ENCODE measurements at regions not wholly inside any gene's neighbourhood (a gene's known extent, or its start where the extent isn't known, plus 50 kb on each side); places are given as distances from the start of the nearest gene placed in this dataset.

- Histone ChIP-seq H3K9me3 (ENCODE audit: control insufficient read depth, insufficient read depth, low read length) (no peaks in the 10 kb centered on the region), H3K4me1 (ENCODE audit: control insufficient read depth, low read length) (no peaks in the 10 kb centered on the region)
Measured at GRCh38 chr4:124785645-124786044, 73.1 kb upstream of the ANKRD50 start.

GRCh38 chr4:124783847-124784246, 71.3 kb upstream of the ANKRD50 start:
- Histone ChIP-seq H4K20me1 (ENCODE audit: control insufficient read depth, insufficient read depth, low read depth, low read length) (no peaks in the 10 kb centered on the region), H3K4me3 (ENCODE audit: low read length) (no peak overlapping the region), H3K36me3 (ENCODE audit: control insufficient read depth, low read length) (no peaks in the 10 kb centered on the region), H3K27ac (ENCODE audit: low read depth, low read length) (no peak overlapping the region), H3K9me3 (ENCODE audit: control insufficient read depth, insufficient read depth, low read length) (no peaks in the 10 kb centered on the region), H3K27me3 (ENCODE audit: control insufficient read depth, low read length) (no peaks in the 10 kb centered on the region), H3K4me1 (ENCODE audit: control insufficient read depth, low read length) (no peaks in the 10 kb centered on the region), H3F3A (ENCODE audit: control insufficient read depth, insufficient read depth) (no peaks in the 10 kb centered on the region), H3K79me2 (ENCODE audit: control insufficient read depth, low read length) (no peaks in the 10 kb centered on the region), H3K4me2 (ENCODE audit: low read length) (no peak overlapping the region), H3K9me2 (replicated peaks; ENCODE audit: control insufficient read depth, low read length) (no peaks in the 10 kb centered on the region)
- TF ChIP-seq CTCF (IDR thresholded peaks at IDR 0.05; ENCODE audit: low read depth, low read length, poor library complexity, severe bottlenecking) (no peak), EZH2phosphoT487 (IDR thresholded peaks at IDR 0.05; ENCODE audit: borderline replicate concordance, low read length) (no peak)

More at GRCh38 chr4:124785645-124786044, 73.1 kb upstream of the ANKRD50 start:
- Histone ChIP-seq H3K36me3 (ENCODE audit: control insufficient read depth, low read length) (no peaks in the 10 kb centered on the region), H3K79me2 (ENCODE audit: control insufficient read depth, low read length) (no peaks in the 10 kb centered on the region), H3F3A (ENCODE audit: control insufficient read depth, insufficient read depth) (no peaks in the 10 kb centered on the region), H3K9me2 (replicated peaks; ENCODE audit: control insufficient read depth, low read length) (no peaks in the 10 kb centered on the region), H3K4me3 (ENCODE audit: low read length) (no peak overlapping the region), H3K27me3 (ENCODE audit: control insufficient read depth, low read length) (no peaks in the 10 kb centered on the region), H4K20me1 (ENCODE audit: control insufficient read depth, insufficient read depth, low read depth, low read length) (no peaks in the 10 kb centered on the region), H3K4me2 (ENCODE audit: low read length) (no peak overlapping the region), H3K27ac (ENCODE audit: low read depth, low read length) (no peak overlapping the region)
- TF ChIP-seq EZH2phosphoT487 (IDR thresholded peaks at IDR 0.05; ENCODE audit: borderline replicate concordance, low read length): no peak
- no peak for TF ChIP-seq CTCF (IDR thresholded peaks at IDR 0.05; ENCODE audit: low read depth, low read length, poor library complexity, severe bottlenecking)

DNA sequence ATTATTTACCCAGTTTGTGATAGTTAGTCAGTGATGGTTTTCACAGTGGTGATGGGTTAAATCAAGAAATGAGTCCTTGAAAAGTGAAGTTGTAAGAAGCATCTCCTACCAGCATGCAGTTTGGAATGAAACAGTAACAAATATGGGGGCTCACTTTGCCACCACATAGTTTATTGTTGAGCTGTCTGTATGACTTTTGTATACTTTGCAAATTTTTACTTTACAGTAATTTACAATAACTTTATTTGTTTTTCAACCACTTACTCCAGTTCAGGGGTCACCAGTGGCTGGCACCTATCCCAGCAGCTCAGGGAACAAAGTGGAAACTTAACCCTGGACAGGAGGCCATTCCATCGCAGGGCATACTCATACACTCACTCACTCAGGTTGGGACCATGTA, 64.5 kb upstream of the ANKRD50 start:
- Histone ChIP-seq H3K79me2 (ENCODE audit: control insufficient read depth, low read length) (no peaks in the 10 kb centered on the region), H3K27ac (ENCODE audit: low read depth, low read length) (no peak overlapping the region), H3K4me2 (ENCODE audit: low read length) (no peak overlapping the region), H3K36me3 (ENCODE audit: control insufficient read depth, low read length) (no peaks in the 10 kb centered on the region), H3K4me1 (ENCODE audit: control insufficient read depth, low read length) (no peaks in the 10 kb centered on the region), H3K4me3 (ENCODE audit: low read length) (no peak overlapping the region), H4K20me1 (ENCODE audit: control insufficient read depth, insufficient read depth, low read depth, low read length) (no peaks in the 10 kb centered on the region), H3F3A (ENCODE audit: control insufficient read depth, insufficient read depth) (no peaks in the 10 kb centered on the region), H3K27me3 (ENCODE audit: control insufficient read depth, low read length) (no peaks in the 10 kb centered on the region), H3K9me2 (replicated peaks; ENCODE audit: control insufficient read depth, low read length) (no peaks in the 10 kb centered on the region), H3K9me3 (ENCODE audit: control insufficient read depth, insufficient read depth, low read length) (no peaks in the 10 kb centered on the region)
- TF ChIP-seq CTCF (IDR thresholded peaks at IDR 0.05; ENCODE audit: low read depth, low read length, poor library complexity, severe bottlenecking): no peak
- TF ChIP-seq EZH2phosphoT487 (IDR thresholded peaks at IDR 0.05; ENCODE audit: borderline replicate concordance, low read length): no peak

Measured in DOHH2 (cell line).